GM21360 (cell line): ENCODE measurements at regions not wholly inside any gene's neighbourhood (a gene's known extent, or its start where the extent isn't known, plus 50 kb on each side); places are given as distances from the start of the nearest gene placed in this dataset.
A peak's percentile ranks its signal among the peaks of the same experiment; 100 is the strongest.

Source experiments
- ATAC-seq: cut with Tn5 transposase; IDR thresholded peaks from one replicate; pipeline ENCODE4 v1.9.1; 2021; ENCODE audit warnings: mild to moderate bottlenecking, moderate library complexity; ENCODE audit not compliant: unreplicated experiment

DNA sequence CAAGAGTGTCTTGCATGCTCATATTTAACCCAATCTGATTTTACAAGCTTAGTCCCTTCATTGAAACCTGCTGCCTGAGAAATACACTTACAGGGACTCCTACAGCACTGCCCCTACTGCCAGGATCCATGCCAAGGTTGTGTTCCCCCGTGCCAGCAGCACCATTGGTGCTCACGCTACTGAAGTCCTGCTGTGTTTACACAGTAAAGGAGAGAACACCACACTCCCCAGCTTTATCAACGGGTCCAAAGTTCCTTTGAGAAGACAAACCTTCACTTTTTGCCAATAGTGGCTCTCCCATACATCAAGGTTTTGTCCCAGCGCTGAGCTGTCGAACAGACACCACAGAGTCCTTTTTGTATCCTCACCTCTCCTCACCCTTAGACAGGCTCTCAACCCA lies 155.1 kb upstream of the WWC1 start:
- ATAC-seq = peak; percentile 13

DNA sequence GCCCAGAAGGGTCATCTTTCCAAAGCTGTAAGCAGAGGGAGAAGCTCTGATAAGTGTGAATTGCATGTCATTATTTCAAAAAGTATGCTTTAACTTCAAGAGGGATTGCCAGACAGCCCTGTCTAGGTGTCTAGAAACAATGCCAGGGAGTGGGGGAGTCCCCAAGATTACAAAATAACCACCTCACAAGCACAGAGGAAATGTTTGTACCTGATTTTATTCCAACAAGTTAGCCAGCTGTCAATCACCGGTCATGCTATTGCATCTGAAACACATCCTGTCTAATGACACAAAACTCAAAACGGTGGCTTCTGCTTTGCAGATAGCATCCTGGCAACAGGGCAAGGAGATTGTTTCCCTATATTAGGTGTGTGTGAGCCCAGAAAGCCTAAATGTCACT lies 154.2 kb upstream of the WWC1 start:
- ATAC-seq = peak; percentile 45

DNA sequence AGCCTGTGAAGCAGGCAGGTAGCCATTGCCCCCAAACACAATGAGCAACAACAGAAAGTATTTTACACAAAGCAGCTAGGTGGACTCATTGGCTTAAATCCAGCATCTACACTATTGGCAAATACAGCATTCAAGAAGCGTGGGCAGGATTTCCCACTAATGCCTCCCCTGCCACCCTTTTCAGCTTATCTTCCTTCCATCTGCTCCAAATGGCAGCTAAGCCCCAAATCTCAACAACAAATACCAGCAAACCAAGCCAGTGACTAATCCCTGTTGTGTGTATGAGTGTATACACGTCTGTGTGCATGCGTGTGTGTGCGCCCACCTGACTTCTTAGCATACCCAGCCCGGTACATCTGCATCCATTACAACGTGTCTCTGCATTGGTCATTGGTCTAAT lies 151.2 kb upstream of the WWC1 start:
- ATAC-seq = no peak

DNA sequence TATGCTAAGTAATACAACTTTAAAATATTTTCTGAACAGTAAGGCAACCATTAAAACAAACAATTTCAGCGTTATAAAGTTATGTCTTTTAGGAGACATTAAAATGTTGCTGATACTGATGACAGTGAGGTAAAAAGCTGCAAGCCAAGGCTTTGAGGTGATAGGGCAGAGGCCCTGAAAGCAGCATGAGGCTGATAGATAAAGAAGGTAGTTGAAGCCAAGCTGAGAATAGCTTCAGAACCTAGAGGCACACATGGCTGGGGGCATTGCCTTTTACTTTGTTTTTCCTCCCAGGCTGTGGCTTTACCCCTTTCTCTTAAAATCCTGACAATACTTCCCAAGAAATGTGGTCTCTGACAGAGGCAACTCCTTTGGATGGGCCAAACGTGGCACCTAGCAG lies 149.0 kb upstream of the WWC1 start:
- no peak for ATAC-seq

DNA sequence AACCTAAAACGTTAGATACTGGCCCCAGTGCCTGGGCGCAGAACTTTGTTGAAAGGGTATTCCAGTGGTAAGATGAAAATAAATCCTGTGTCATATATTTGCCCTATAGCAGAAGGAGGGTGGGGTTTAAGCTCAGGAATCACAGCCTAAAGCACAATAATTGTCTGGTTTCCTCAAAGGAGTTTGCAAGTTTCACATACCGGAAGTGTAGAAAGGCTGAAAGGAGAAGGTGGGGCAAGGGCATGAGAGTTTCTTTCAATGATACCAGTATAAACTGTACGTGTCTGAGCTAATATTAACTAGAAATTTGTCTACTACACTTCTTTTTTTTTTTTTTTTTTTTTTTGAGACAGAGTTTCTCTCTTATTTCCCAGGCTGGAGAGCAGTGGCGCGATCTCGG lies 147.9 kb upstream of the WWC1 start:
- peak; percentile 84 for ATAC-seq

DNA sequence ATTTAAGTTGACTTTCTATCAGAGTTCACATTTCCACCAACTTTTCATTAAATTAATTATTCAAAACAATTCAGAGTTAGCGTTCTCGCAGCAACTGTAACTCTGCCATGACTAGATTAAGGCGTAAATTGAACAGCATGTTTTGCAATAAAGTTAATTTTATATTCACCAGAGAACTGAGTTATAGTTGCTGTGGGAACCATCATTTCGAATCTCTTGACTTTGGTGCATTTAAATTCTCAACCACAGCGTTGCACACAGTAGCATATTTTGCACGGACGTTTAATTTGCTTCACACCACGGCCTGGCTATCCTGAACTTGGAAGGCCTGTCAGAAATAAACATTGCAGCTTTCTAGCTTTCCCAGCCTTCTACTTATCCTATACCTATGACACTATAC lies 144.3 kb upstream of the WWC1 start:
- ATAC-seq = no peak

DNA sequence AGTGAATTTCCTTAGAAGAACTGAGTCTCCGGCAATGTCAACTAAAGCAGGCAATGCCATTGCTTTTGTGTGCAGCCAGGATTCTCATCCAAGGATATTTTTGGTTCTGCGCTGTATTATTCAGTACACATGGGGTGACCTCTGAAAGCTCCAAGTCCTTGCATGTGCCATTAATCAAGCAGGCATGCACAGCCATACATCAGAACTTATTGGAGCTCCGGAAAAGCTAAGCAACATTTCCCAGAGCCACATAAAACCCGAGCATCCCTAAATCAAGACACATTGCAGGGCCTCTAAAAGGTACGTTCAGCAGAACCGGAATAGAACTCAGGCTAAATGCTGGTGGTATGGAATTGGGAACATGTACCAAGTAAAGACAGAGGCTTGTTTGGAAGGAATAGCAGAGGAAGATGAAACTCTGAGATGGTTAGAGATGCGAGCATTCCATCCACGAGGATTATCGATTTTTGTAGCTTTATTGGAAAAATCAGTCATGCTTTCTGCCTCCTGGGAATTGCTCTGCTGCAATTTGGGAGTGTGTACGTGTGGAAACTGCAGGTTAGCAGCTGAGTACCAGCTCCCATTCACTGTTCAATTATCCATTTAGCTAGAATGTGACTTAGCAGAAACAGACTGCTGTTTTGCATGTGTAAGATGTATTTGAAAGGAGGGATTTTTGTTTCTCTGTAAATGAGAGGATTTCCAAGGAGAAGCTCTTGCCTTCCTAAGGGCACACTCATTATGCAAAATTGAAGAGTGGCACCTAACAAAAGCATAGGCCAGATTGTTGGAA lies 143.7 kb upstream of the WWC1 start:
- no peak for ATAC-seq

DNA sequence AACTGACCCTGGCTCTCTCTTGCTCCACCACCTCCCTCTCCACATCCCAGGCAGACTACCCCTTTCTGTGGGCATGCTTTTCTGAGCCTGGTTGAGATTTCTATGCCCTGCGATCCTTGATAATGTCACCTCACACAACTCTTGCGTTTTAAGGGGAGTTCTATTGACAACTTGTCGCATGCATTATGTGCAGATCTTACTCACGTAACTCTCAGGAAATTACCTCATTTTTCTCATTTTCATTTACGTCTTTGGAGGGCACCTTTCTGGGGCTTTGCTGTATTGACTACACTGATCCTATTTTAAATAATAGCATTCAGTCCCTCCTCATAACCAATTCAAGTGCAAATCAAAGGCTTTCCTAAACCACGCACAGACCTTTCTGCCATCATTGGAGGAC lies 140.4 kb upstream of the WWC1 start:
- ATAC-seq = peak; percentile 44

DNA sequence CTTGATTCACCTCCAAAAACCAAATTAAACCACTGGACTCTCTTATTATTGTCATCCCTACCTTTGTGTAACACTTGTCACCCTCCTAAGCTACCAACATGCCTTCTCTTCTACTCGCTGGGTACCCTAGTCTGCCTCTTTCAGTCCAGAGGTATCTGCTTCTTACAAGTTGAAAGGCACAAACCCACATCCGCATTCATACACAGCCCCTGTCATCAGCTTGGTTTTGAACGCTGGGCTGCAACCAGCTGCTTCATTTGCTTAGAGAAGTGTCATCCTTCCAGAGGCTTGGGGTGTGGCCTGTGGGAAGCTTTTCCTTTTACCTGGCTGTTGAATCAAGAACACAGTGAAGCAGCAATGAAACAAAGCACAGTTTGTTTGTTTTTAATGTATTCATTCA lies 138.8 kb upstream of the WWC1 start:
- no peak for ATAC-seq

DNA sequence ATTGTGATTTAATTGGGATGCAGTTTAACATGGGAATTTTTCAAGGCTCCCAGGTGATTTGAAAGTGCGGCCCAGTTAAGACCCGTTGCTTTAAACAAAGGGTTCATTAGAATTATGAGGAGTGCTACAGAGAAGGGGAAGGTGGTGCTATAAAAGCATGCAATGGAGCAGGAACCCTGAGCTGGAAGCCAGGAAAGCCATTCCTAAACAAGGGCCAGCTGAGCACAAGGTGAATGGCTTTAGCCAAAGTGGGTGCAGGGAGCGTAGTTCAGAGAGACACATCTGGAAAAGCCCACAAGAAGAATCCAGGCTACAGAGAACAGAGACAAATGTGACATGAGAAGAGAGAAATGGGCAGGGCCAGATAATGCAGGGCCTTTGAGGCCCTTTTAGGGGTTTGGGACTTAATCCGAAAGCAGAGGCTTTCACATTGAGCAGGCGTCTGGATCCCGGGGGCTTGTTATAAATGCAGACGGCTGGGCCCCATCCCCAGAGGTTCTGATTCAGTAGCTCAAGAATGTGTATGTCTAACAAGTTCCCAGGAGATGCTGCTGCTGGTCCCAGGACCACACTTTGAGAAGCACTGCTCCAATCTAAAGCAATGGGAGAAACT lies 138.1 kb upstream of the WWC1 start:
- ATAC-seq = no peak

DNA sequence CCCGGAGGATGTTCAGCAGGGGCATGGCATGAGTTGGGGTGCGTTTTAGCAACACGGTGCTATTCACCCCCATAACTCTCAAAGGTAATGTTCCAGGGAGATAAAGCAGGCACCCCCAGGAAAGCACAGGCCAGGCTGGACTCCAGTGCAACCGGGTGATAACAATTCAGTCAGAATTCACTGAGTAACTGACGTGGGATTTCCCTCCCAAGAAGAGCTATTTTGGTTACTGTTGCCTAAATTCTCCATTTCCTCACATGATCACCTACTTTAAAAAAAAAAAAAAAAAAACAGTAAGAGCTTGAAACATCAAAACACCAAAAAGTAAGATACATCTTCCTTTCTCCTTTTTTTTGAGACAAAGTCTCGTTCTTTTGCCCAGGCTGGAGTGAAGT lies 137.6 kb upstream of the WWC1 start:
- no peak for ATAC-seq

DNA sequence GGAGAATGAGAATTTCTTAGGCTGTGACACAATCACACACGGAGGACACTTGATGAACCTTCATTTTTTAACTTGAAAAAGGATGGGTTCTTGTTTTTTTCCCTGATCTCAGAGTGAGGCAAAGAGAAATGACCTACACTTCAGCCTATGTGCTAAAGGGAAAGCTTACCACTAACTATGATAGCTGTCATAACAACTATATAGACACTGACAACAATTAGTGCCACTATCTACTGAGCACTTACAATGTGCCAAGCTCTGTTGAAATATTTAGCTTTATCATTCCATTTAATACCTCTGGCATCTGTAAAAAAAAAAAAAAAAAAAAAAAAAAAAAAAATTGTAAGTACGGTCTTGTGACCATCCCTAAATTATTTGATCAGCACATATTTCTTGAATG lies 135.9 kb upstream of the WWC1 start:
- no peak for ATAC-seq

DNA sequence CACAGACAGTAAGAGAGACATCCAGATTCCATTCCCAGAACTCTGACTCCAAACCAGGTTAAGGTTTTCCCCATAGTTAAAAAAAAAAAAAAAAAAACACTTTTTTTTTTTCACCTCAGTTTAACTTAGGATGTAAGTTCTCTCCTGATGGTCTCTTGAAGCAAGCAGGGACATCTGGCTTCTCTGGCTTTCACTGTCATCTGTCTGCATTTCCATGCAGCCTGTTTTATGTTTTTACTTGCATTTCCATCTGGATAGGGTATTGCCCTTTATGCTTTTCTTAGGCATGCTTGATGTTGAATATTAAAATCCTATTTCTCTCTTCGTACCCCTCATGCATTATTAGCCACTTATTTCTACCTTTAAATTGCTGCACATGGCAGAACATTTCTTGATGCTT lies 135.3 kb upstream of the WWC1 start:
- no peak for ATAC-seq

DNA sequence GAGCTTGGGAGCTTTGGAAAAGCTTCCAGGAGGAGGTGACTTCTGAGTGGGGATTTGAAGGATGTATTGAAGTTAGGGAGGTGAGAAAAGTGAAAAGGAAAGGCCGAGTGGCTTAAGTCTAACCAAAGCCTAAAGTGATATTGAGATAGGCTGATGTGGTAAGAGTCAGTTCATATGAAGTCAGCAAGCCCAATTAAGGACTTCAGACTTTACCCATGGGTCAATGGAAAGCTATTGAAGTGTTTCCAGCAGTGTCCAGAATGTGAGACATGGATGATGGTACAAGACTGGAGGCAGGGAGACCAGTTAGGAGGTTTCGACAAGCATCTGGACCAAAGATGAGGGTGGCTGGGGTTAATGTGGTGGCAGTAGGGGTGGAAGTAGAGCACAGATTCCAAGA lies 134.3 kb upstream of the WWC1 start:
- ATAC-seq = no peak

DNA sequence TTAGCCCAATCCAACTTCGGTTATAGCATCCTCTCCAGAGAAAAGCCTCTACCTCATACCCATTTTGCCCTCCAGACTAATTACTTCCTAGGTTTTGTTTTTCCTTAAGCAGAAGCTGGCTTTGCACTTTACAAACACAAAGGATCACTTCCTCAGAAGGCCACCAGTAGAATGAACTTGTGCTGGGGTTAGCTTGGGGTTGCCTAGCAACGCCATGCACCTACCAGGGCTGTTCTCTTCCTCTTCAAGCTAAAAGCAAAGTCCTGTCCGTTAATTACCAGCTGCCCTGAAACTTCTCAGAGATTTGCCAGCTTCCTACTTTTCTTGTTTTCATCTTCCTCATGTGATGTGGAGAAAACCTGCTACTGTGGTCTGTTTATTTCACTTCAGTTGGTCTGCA lies 132.0 kb upstream of the WWC1 start:
- ATAC-seq = peak; percentile 87

DNA sequence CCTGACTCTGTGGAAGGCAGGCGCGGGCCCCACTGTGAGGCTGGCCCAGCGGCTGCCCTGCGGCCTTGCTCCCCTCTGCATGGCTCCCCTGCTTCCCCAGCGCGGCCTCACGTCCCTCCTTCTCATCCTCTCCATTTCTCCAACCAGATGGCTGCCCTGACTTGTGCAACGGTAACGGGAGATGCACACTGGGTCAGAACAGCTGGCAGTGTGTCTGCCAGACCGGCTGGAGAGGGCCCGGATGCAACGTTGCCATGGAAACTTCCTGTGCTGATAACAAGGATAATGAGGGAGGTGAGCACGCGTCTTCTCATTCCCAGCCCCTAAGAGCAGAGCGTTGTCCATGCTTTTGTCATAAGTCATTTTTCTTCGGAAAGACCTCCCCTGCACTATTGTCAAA lies 129.0 kb upstream of the WWC1 start:
- no peak for ATAC-seq

DNA sequence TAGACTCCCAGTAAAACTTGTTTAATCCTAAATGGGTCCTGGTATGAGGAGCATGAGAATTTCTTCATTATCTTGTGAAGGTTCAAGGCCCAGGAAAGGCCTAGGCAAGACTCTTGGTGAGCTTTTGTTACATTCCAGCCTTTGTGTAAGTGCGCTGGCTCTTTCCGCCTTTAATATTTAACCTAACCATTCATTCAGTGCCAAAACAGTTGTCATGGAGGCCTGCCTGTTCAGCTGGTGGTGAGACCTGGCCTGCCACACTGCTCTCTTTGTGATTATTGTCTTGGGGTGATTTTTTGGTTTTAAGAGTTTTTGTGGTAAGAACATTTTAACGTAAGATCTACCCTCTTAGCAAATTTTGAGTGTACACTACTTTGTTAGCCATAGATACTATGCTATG lies 127.5 kb upstream of the WWC1 start:
- ATAC-seq = no peak

DNA sequence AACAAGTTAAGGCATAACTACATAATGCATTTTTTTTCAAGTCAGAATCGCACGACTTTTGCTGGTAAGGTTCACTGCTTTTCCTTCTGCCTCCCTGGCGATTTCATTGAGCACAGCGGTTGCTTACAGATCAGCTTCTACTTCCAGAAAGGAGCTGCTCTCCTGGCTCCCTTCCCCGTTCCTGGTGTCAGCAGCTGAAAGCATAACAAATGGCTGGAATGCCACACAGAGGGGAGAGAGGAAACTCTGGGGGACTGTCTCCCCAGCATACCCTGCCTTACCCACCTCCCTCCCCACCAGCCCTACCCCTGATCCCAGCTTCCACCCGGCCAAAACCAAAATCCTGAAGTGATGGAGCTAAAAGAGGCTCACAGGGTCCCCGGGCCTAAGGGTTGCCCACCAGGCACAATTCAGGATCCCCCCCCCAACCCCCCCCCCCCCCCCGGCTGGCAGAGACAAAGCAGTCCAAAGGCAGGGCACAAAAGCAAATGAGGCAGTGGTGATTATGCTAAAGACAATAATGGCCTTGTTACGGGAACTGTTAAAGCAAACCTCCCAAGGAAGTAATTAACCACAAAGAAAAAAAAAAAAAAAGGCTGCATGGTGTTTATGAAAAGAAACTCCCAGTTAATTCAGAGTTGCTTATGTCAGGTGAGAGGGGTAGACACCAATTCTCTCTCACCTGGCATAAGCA lies 126.1 kb upstream of the WWC1 start:
- no peak for ATAC-seq

DNA sequence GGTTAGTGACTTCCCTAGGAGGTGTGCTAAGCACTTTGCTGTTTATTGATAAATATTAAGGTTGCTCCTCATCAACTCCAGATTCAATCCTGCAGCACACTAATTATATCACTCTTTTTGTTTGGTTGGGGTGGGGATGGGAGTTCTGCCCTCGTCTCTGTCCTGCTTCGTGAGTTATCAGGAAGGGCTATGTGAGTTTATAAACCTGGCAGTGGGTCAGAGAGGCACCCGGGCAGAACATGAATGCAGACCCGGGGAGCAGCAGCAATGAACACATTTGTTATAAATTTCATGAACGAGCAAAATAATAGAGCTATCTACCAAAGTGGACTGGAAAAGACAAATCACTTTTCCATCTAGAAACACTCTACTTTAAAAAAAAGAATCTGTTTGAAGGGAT lies 125.5 kb upstream of the WWC1 start:
- ATAC-seq = no peak

DNA sequence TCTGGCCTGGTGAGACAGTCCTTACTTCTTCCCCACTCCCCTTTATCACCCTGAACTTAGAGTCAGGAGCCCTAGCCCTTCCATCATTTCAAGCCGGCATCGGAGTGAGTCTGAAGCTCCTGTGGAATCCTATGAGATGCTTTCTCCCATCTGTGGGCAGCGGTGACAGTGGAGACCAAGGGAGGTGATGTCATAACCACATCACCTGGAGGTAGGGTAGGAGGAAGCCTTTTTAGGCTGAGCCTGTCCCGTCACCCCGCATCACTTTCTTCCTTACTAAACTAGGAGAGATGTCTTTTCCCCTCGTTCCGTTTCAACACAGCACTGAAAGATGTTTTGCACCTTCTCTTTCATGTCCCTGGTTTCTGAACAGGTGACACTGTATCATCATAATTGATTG lies 124.1 kb upstream of the WWC1 start:
- no peak for ATAC-seq

DNA sequence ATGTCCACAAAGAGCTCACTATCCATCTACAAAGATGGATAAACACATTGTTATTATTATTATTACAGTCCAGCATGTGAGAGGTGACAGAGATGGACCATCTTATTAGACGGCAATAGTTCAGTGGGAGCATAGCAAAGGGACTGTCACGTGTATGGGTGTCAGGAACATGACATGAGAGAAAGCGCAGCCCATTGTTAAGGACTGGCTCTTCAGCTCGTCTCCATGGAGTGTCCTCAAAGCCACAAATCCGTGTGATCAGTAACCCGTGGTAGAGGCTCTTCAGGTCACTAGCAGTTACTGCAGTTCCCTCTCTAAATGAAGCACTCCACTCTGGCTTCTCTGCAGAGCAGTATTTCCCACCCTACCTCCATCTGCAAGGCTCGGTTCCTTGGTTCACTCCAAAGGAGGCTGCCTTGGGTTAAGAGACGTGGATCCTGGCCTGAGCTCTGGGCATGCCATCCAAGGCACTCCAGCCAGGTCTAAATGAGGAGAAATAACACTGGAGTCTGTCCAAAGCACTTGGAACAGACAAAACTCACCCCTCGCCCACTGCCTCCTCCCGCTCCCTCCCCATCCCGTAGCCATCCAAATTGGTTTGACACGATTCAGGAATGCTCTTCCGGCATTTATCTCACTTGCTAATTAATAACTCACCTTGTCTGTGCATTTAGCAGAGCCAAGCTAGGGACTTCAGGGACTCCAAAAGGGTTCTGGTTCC lies 122.3 kb upstream of the WWC1 start:
- ATAC-seq = no peak

DNA sequence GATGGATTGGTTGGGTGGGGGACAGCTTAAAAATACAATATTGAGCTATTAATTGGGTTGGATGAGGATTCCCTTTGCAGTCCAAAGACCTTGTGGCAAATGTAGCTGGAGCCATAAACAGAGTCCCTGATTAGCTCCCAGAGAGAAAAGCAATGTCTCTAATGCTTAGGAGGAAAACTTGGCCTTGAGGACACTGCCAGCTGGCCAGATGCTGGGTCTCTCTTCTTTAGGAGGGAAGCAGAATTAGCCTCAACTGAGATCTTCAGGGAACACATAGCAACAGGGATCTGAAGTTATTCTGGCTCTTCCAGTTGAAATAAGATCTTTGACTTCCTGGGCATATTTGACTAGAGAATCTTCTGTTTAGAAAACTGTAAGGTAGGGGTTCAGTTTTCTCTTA lies 121.7 kb upstream of the WWC1 start:
- no peak for ATAC-seq
